Kidney (tissue), 13 donors: ENCODE measurements at regions not wholly inside any gene's neighbourhood (a gene's known extent, or its start where the extent isn't known, plus 50 kb on each side); places are given as distances from the start of the nearest gene placed in this dataset.

Experiments
- DNase-seq, 5 donors: peaks; one replicate each; pipeline ENCODE4 v3.0.0-alpha.2; 2013 to 2020
- FAIRE-seq: peaks from 2 replicates; lab custom pipeline; 2012; peaks lifted over from hg19 to GRCh38; lab: Jason Lieb, UNC
- H3K27ac ChIP-seq, 2 donors: one replicate each; pipeline ENCODE4 v1.7.0; 2013; ENCODE audit warnings: low read depth in 2 of 2, low read length in 2 of 2, inconsistent platforms in 1 of 2
- H3K27me3 ChIP-seq: one replicate; pipeline ENCODE4 v1.7.1; 2013; ENCODE audit warnings: low read length, inconsistent platforms; ENCODE audit not compliant: control insufficient read depth, insufficient read depth
- H3K36me3 ChIP-seq, 3 donors: one replicate each; pipeline versions ENCODE4 v1.7.0 to v1.7.1; 2013; ENCODE audit warnings: low read length in 3 of 3, control low read depth in 1 of 3, inconsistent platforms in 1 of 3; ENCODE audit not compliant: insufficient read depth in 3 of 3, control insufficient read depth in 2 of 3
- H3K4me1 ChIP-seq, 3 donors: one replicate each; pipeline versions ENCODE4 v1.7.0 to v1.7.1; 2013; ENCODE audit warnings: low read length in 3 of 3, inconsistent platforms in 1 of 3, low read depth in 1 of 3; ENCODE audit not compliant: control insufficient read depth in 2 of 3, insufficient read depth in 2 of 3
- H3K4me3 ChIP-seq, 3 donors: one replicate each; pipeline versions ENCODE4 v1.7.0 to v1.8.1; 2013; ENCODE audit warnings: low read length in 3 of 3, control low read depth in 1 of 3, inconsistent platforms in 1 of 3
- H3K9ac ChIP-seq, 3 donors: one replicate each; pipeline versions ENCODE4 v1.7.0 to v1.7.1; 2013; ENCODE audit warnings: low read length in 3 of 3, control low read depth in 1 of 3, inconsistent platforms in 1 of 3
- H3K9me3 ChIP-seq, 3 donors: one replicate each; pipeline versions ENCODE4 v1.7.0 to v1.7.1; 2013; ENCODE audit warnings: low read length in 3 of 3, control low read depth in 1 of 3, inconsistent platforms in 1 of 3; ENCODE audit not compliant: control insufficient read depth in 2 of 3, insufficient read depth in 1 of 3
- intact Hi-C: fragments of 100-400 bp; cut with DNase I; formaldehyde crosslinking; loops from one replicate; pipeline ENCODE4 v1.11.1; 2022
- TF ChIP-seq, protein P1 (sequence below): IDR thresholded peaks from 3 replicates; pipeline ENCODE4 v1.5.1; 2012; ENCODE audit warnings: mild to moderate bottlenecking, moderate library complexity, borderline replicate concordance; ENCODE audit not compliant: insufficient read depth; ENCODE audit errors: extremely low read depth
- donor health status: control.
- donor health status: control.
- donor health status: control.
- donor health status: control.
- donor health status: control.
- donor health status: DM: yes; HTN: yes; CAD: no.
- donor health status: Normal renal cell carcinoma (clear cell type).

DNA sequence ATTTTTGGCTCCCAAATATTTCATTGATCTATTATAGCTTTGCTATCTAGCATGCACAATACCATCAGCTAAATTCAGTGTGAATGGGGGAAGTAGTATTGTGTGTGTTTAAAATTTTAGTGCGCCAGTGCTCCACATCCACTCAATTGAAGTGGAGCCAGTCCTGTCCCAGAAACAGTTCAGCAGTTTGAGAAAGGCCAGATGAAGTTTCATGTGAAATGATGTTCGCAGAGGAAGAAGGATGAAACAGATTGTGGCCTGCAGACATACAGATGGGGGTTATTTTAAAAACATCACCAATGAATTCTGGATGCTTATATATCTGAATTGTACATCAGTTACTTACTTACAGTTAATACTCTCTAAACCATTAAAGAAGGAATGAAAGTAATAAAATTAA, 129.4 kb downstream of the SPRY2 start:
- Histone ChIP-seq H3K27me3 (no peaks in the 10 kb centered on the region), H3K4me3 (no peak overlapping the region), H3K9me3 (no peaks in the 10 kb centered on the region), H3K27ac (no peak overlapping the region), H3K4me1 (no peaks in the 10 kb centered on the region), H3K9ac (no peak overlapping the region), H3K36me3 (no peaks in the 10 kb centered on the region)
- FAIRE-seq, result no peak
- DNase-seq, result no peak
- intact Hi-C loops, result no loop called here
- TF ChIP-seq, protein P1, sequence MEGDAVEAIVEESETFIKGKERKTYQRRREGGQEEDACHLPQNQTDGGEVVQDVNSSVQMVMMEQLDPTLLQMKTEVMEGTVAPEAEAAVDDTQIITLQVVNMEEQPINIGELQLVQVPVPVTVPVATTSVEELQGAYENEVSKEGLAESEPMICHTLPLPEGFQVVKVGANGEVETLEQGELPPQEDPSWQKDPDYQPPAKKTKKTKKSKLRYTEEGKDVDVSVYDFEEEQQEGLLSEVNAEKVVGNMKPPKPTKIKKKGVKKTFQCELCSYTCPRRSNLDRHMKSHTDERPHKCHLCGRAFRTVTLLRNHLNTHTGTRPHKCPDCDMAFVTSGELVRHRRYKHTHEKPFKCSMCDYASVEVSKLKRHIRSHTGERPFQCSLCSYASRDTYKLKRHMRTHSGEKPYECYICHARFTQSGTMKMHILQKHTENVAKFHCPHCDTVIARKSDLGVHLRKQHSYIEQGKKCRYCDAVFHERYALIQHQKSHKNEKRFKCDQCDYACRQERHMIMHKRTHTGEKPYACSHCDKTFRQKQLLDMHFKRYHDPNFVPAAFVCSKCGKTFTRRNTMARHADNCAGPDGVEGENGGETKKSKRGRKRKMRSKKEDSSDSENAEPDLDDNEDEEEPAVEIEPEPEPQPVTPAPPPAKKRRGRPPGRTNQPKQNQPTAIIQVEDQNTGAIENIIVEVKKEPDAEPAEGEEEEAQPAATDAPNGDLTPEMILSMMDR, result no peak

DNA sequence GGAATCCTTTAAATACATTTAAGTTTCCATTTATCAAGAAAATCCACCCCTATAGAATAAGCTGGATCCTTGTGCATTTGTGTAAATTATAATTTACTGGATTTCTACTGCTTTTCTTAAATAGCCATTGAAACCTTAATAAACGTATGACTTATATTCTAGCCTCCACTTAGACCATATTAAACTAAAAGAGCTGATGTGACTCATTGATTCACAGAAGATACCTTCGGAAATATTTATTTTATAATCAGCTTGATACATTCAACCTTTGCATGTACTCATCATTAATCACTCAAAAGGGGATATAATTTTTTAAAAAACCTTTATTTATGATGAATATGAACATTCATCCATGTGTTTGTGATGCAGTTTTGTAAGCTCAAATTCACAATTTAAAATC, 136.3 kb downstream of the SPRY2 start:
- intact Hi-C loops, result no loop called here
- Histone ChIP-seq H3K27ac (no peak overlapping the region), H3K27me3 (no peaks in the 10 kb centered on the region), H3K4me3 (no peak overlapping the region), H3K4me1 (no peaks in the 10 kb centered on the region), H3K9me3 (no peaks in the 10 kb centered on the region), H3K36me3 (no peaks in the 10 kb centered on the region), H3K9ac (no peak overlapping the region)
- DNase-seq (no peak), FAIRE-seq (peak; percentile 63)
- TF ChIP-seq, protein P1, result no peak

DNA sequence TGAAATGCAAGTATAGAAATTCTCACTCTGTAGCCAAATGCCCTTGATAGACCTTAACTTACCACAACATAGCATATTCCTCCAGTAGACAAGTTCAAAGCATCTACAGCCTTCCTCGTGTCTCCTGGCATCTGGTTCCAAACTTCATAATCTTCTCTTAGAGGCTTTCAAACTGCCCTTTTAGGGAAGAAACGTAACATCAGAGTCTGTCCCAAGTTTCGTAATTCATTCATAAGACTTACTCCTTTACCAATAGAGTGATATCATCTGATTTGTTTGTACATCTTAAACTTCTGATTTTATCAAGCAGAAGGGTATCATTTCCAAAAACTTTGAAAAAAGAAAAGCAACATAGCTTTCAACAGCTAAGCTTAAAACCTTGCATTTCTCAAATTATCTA, 137.4 kb downstream of the SPRY2 start:
- FAIRE-seq, result no peak
- no peak overlapping the region for H3K4me3 ChIP-seq
- no peak overlapping the region for H3K27ac ChIP-seq
- H3K9ac ChIP-seq, result no peak overlapping the region
- no peaks in the 10 kb centered on the region for H3K9me3 ChIP-seq
- H3K27me3 ChIP-seq, result no peaks in the 10 kb centered on the region
- TF ChIP-seq, protein P1, result no peak
- H3K36me3 ChIP-seq, result no peaks in the 10 kb centered on the region
- intact Hi-C loops, result no loop called here
- DNase-seq, result no peak
- no peaks in the 10 kb centered on the region for H3K4me1 ChIP-seq
